DND-41 (cell line): ENCODE measurements at regions not wholly inside any gene's neighbourhood (a gene's known extent, or its start where the extent isn't known, plus 50 kb on each side); places are given as distances from the start of the nearest gene placed in this dataset.

Experiments
- ATAC-seq: fragments of 200-7000 bp; cut with Tn5 transposase; 3 replicates; pipeline ENCODE4 v1.9.1; 2021; ENCODE audit warnings: low read depth; ENCODE audit not compliant: insufficient read depth
- DNase-seq: peaks from one replicate; pipeline ENCODE4 v3.0.0-alpha.2; 2020
- H2AFZ ChIP-seq: 2 replicates; pipeline ENCODE4 v1.6.0; 2012; ENCODE audit warnings: low read depth, low read length
- H3K27ac ChIP-seq: 2 replicates; pipeline ENCODE4 v1.5.1; 2012; ENCODE audit warnings: low read length, inconsistent platforms
- H3K27me3 ChIP-seq: fragments of 200-600 bp; sonication (generic); 2 replicates; pipeline ENCODE4 v1.6.0; 2012; ENCODE audit warnings: low read length, mild to moderate bottlenecking, inconsistent platforms; ENCODE audit not compliant: insufficient read depth, poor library complexity
- H3K36me3 ChIP-seq: 2 replicates; pipeline ENCODE4 v1.5.1; 2012; ENCODE audit warnings: low read length, inconsistent platforms; ENCODE audit not compliant: insufficient read depth
- H3K4me1 ChIP-seq: 2 replicates; pipeline ENCODE4 v1.5.1; 2012; ENCODE audit warnings: mild to moderate bottlenecking, low read length; ENCODE audit not compliant: insufficient read depth
- H3K4me2 ChIP-seq: 2 replicates; pipeline ENCODE4 v1.6.0; 2012; ENCODE audit warnings: mild to moderate bottlenecking, moderate library complexity, low read length, inconsistent platforms; ENCODE audit not compliant: insufficient read depth
- H3K4me3 ChIP-seq, 2 experiments: fragments of 200-600 bp in 1 of 2; shearing (Covaris generic) in 1 of 2; 2 replicates each; pipeline ENCODE4 v1.5.1; 2012 to 2016; ENCODE audit warnings: inconsistent platforms in 2 of 2, low read length in 2 of 2, mild to moderate bottlenecking in 2 of 2, low read depth in 1 of 2, moderate library complexity in 1 of 2
- H3K79me2 ChIP-seq: 2 replicates; pipeline ENCODE4 v1.6.0; 2012; ENCODE audit warnings: low read length, inconsistent platforms; ENCODE audit not compliant: insufficient read depth
- H3K9ac ChIP-seq: 2 replicates; pipeline ENCODE4 v1.6.0; 2012; ENCODE audit warnings: low read depth, mild to moderate bottlenecking, inconsistent platforms, low read length, moderate library complexity
- H3K9me3 ChIP-seq: 2 replicates; pipeline ENCODE4 v1.5.1; 2012; ENCODE audit warnings: low read length, moderate library complexity, mild to moderate bottlenecking, inconsistent platforms; ENCODE audit not compliant: insufficient read depth, severe bottlenecking
- H4K20me1 ChIP-seq: 2 replicates; pipeline ENCODE4 v1.6.0; 2012; ENCODE audit warnings: low read length; ENCODE audit not compliant: insufficient read depth
- EZH2 ChIP-seq: IDR thresholded peaks from 3 replicates; pipeline ENCODE4 v1.6.1; 2012; ENCODE audit warnings: borderline replicate concordance, low read depth, mild to moderate bottlenecking, moderate library complexity, low read length, inconsistent platforms; ENCODE audit not compliant: severe bottlenecking
- TF ChIP-seq, protein P1 (sequence below): IDR thresholded peaks from 2 replicates; pipeline ENCODE4 v1.5.1; 2012; ENCODE audit warnings: borderline replicate concordance, low read length, moderate library complexity, mild to moderate bottlenecking; ENCODE audit not compliant: poor library complexity, severe bottlenecking; ENCODE audit errors: extremely low read depth

DNA sequence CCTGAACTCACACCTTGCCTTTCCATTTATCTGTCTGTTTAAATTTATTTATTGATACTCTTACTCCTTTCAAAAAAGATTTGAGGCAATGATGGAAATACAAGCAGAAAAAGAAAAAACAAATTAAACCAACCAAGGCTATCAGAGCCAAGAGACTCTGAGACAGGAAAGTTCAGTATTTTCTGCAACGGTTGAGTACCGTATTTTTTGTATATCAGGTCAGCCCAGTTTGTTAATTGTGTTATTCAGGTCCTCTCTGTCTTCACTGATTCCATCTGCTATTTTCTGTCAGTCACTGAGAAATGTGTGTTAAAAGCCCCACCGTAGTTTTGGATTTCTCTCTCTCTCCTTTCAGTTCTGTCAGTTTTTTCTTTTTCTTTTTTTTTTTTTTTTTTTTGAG lies 134.5 kb upstream of the SMIM23 start:
- H3K9me3 ChIP-seq = no peaks in the 10 kb centered on the region
- H3K4me2 ChIP-seq = no peak overlapping the region
- H3K27me3 ChIP-seq = peaks cover 6% of the 10 kb centered on the region
- H3K9ac ChIP-seq = no peak overlapping the region
- no peak overlapping the region for H2AFZ ChIP-seq
- H3K4me3 ChIP-seq = no peak overlapping the region
- H4K20me1 ChIP-seq = no peaks in the 10 kb centered on the region
- no peak overlapping the region for H3K27ac ChIP-seq
- DNase-seq (no peak), ATAC-seq (no peak)
- H3K79me2 ChIP-seq = no peaks in the 10 kb centered on the region
- no peaks in the 10 kb centered on the region for H3K36me3 ChIP-seq
- H3K4me1 ChIP-seq = no peaks in the 10 kb centered on the region
- TF ChIP-seq EZH2 = no peak
- TF ChIP-seq, protein P1, sequence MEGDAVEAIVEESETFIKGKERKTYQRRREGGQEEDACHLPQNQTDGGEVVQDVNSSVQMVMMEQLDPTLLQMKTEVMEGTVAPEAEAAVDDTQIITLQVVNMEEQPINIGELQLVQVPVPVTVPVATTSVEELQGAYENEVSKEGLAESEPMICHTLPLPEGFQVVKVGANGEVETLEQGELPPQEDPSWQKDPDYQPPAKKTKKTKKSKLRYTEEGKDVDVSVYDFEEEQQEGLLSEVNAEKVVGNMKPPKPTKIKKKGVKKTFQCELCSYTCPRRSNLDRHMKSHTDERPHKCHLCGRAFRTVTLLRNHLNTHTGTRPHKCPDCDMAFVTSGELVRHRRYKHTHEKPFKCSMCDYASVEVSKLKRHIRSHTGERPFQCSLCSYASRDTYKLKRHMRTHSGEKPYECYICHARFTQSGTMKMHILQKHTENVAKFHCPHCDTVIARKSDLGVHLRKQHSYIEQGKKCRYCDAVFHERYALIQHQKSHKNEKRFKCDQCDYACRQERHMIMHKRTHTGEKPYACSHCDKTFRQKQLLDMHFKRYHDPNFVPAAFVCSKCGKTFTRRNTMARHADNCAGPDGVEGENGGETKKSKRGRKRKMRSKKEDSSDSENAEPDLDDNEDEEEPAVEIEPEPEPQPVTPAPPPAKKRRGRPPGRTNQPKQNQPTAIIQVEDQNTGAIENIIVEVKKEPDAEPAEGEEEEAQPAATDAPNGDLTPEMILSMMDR = no peak

DNA sequence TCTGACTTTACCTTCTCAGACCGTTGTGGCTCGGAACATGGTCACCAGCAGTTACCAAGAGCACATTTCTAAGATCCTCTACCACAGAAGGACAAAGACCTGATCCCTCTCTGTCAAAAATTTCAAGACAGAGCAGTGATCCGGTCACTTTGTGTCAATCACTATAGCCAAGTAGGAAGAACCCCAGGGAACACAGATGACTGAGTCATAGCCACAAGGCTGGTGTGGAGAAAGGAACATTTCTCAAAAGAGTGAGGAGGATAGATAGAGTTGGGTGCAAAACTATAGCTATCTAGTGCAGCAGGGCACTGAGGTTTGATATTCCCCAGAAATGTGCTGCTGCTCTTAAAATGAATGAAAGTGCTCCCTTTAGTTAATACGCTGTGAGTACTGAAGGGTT lies 130.7 kb upstream of the SMIM23 start:
- Histone ChIP-seq H2AFZ (no peak overlapping the region), H3K9ac (no peak overlapping the region), H3K27ac (no peak overlapping the region), H3K27me3 (no peaks in the 10 kb centered on the region), H3K79me2 (no peaks in the 10 kb centered on the region), H3K36me3 (no peaks in the 10 kb centered on the region), H3K4me3 (no peak overlapping the region), H4K20me1 (no peaks in the 10 kb centered on the region), H3K4me2 (no peak overlapping the region), H3K9me3 (no peaks in the 10 kb centered on the region), H3K4me1 (no peaks in the 10 kb centered on the region)
- no peak for DNase-seq
- no peak for TF ChIP-seq EZH2
- TF ChIP-seq, protein P1 = no peak
- no peak for ATAC-seq

GRCh38 chr5:171657473-171657872 lies 128.1 kb upstream of the SMIM23 start:
- ATAC-seq = no peak
- H3K4me2 ChIP-seq = no peak overlapping the region
- H3K9me3 ChIP-seq = no peaks in the 10 kb centered on the region
- H3K36me3 ChIP-seq = no peaks in the 10 kb centered on the region
- 0 out of 2 replicates have a peak, but pooled peaks cover 4% of the 10 kb centered on the region for H3K4me1 ChIP-seq
- no peaks in the 10 kb centered on the region for H3K79me2 ChIP-seq
- H3K4me3 ChIP-seq = no peak overlapping the region
- DNase-seq = no peak
- no peaks in the 10 kb centered on the region for H4K20me1 ChIP-seq
- H3K9ac ChIP-seq = no peak overlapping the region
- no peak for TF ChIP-seq EZH2
- TF ChIP-seq, protein P1 = no peak
- H2AFZ ChIP-seq = no peak overlapping the region
- no peaks in the 10 kb centered on the region for H3K27me3 ChIP-seq
- H3K27ac ChIP-seq = no peak overlapping the region

DNA sequence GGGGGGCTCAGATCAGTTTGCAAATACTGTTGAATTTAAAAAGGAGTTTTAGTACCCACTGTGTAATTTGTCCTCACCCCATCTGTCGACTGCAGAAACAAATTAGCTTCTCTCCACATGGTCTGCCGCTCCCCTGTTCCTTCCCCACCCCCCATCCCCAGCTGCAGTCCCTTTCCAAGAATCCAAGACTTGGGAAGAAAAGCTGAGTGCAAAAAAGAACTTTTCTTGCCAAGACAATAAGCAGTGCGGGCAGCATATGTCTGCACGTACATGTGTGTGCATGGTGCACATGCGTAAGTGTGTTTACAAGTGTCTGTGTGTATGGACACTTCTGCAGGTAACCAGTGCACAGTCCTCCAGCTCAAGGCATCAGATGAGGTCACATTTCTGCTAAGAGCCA lies 125.7 kb upstream of the SMIM23 start:
- H3K4me2 ChIP-seq = no peak overlapping the region
- H3K4me1 ChIP-seq = 0 out of 2 replicates have a peak, but pooled peaks cover 4% of the 10 kb centered on the region
- no peak overlapping the region for H3K27ac ChIP-seq
- no peak for TF ChIP-seq EZH2
- TF ChIP-seq, protein P1 = no peak
- H3K4me3 ChIP-seq = no peak overlapping the region
- no peaks in the 10 kb centered on the region for H3K79me2 ChIP-seq
- ATAC-seq (no peak), DNase-seq (no peak)
- H3K9ac ChIP-seq = no peak overlapping the region
- H2AFZ ChIP-seq = no peak overlapping the region
- H4K20me1 ChIP-seq = no peaks in the 10 kb centered on the region
- H3K36me3 ChIP-seq = no peaks in the 10 kb centered on the region
- H3K27me3 ChIP-seq = no peaks in the 10 kb centered on the region
- no peaks in the 10 kb centered on the region for H3K9me3 ChIP-seq
